ENCODE measurements at regions not wholly inside any gene's neighbourhood (a gene's known extent, or its start where the extent isn't known, plus 50 kb on each side); places are given as distances from the start of the nearest gene placed in this dataset.

GRCh38 chr16:65274566-65274965 is 152.7 kb upstream of the CDH11 start (continued):
- TF ChIP-seq STAT6 (CRISPR knock-in tag; conservative IDR thresholded peaks at IDR 0.05; ENCODE audit: low read depth) (no peak), ZNF317 (CRISPR knock-in tag; IDR thresholded peaks at IDR 0.05; ENCODE audit: borderline replicate concordance, low read depth) (no peak), AR (CRISPR knock-in tag; IDR thresholded peaks at IDR 0.05) (no peak), E2F5 (CRISPR knock-in tag; IDR thresholded peaks at IDR 0.05) (no peak)

GRCh38 chr16:65272699-65273414 is 151.0 kb upstream of the CDH11 start:
- ATAC-seq (no peak), DNase-seq (ENCODE audit: low spot score) (no peak)
- POLR2A ChIA-PET: interaction anchor here (0.6 kb wide), 1 partner anchor 236 kb away, joined by 7 read pairs; no protein-coding TSS in a partner anchor
- peaks cover 3% of the 10 kb centered on the region; the same call in 1 of the 2 replicates for H3K27me3 Mint-ChIP-seq (ENCODE audit: low read depth)
- TF ChIP-seq ZMAT4 (CRISPR knock-in tag; IDR thresholded peaks at IDR 0.05): no peak
- no peak for TF ChIP-seq MYBL2 (CRISPR knock-in tag; IDR thresholded peaks at IDR 0.05)
- H3K4me1 Mint-ChIP-seq: peaks cover 15% of the 10 kb centered on the region
- no peaks in the 10 kb centered on the region for H3K36me3 Mint-ChIP-seq
- no peak overlapping the region for H3K4me3 Mint-ChIP-seq
- H3K9me3 Mint-ChIP-seq: 0 out of 2 replicates have a peak, but pooled peaks cover 6% of the 10 kb centered on the region
- CTCF ChIA-PET: no interaction called here
- no peak overlapping the region for H3K27ac Mint-ChIP-seq

GRCh38 chr16:65271996-65272395 is 150.1 kb upstream of the CDH11 start:
- TF ChIP-seq ATF2 (CRISPR knock-in tag; IDR thresholded peaks at IDR 0.05; ENCODE audit: borderline replicate concordance, low read depth) (no peak), EMX1 (CRISPR knock-in tag; IDR thresholded peaks at IDR 0.05) (no peak), GABPB1 (CRISPR knock-in tag; IDR thresholded peaks at IDR 0.05) (no peak), ZNF219 (CRISPR knock-in tag; IDR thresholded peaks at IDR 0.05; ENCODE audit: borderline replicate concordance) (no peak)
- Mint-ChIP-seq H3K4me1 (peaks cover 15% of the 10 kb centered on the region), H3K27ac (no peak overlapping the region), H3K36me3 (no peaks in the 10 kb centered on the region), H3K4me3 (no peak overlapping the region), H3K9me3 (0 out of 2 replicates have a peak, but pooled peaks cover 6% of the 10 kb centered on the region), H3K27me3 (ENCODE audit: low read depth) (no peaks in the 10 kb centered on the region; the same call in 1 of the 2 replicates)
- ChIA-PET POLR2A (no interaction called here), CTCF (no interaction called here)
- no peak for DNase-seq (ENCODE audit: low spot score)
- no peak for ATAC-seq

GRCh38 chr16:65268331-65268730 is 146.5 kb upstream of the CDH11 start:
- no peak overlapping the region for H3K4me3 Mint-ChIP-seq
- H3K9me3 Mint-ChIP-seq: no peaks in the 10 kb centered on the region
- peaks cover 4% of the 10 kb centered on the region for H3K4me1 Mint-ChIP-seq
- H3K36me3 Mint-ChIP-seq: no peaks in the 10 kb centered on the region
- no peak overlapping the region for H3K27ac Mint-ChIP-seq
- POLR2A ChIA-PET: no interaction called here
- CTCF ChIA-PET: no interaction called here
- H3K27me3 Mint-ChIP-seq (ENCODE audit: low read depth): no peaks in the 10 kb centered on the region
- ATAC-seq (no peak), DNase-seq (ENCODE audit: low spot score) (no peak)
- TF ChIP-seq RORB (CRISPR knock-in tag; IDR thresholded peaks at IDR 0.05) (no peak), MAX (CRISPR knock-in tag; IDR thresholded peaks at IDR 0.05) (no peak), OVOL2 (CRISPR knock-in tag; IDR thresholded peaks at IDR 0.05; ENCODE audit: borderline replicate concordance) (no peak), ERG (CRISPR knock-in tag; IDR thresholded peaks at IDR 0.05) (no peak), TP53 (CRISPR knock-in tag; IDR thresholded peaks at IDR 0.05) (no peak), SP1 (CRISPR knock-in tag; conservative IDR thresholded peaks at IDR 0.05) (no peak), RELA (CRISPR knock-in tag; IDR thresholded peaks at IDR 0.05; ENCODE audit: borderline replicate concordance) (no peak), NR2C2 (CRISPR knock-in tag; IDR thresholded peaks at IDR 0.05) (no peak), E2F5 (CRISPR knock-in tag; IDR thresholded peaks at IDR 0.05) (no peak), NFYB (CRISPR knock-in tag; conservative IDR thresholded peaks at IDR 0.05; ENCODE audit: low read depth) (no peak)

Data from WTC11 (cell line).